Dedifferentiated amniotic fluid mesenchymal stem cell (primary cell): ENCODE measurements at regions not wholly inside any gene's neighbourhood (a gene's known extent, or its start where the extent isn't known, plus 50 kb on each side); places are given as distances from the start of the nearest gene placed in this dataset.
"Not testable (repeated sequence)": the region's sequence is repeated elsewhere in the genome, so short reads cannot be mapped to it uniquely, and the experiment has no call there.

ENCODE experiments used
- DNase-seq: peaks from one replicate; pipeline ENCODE4 v3.0.0-alpha.2; 2016; ENCODE audit errors: extremely low spot score

GRCh38 chr2:109690822-109691541 is 76.8 kb downstream of the SOWAHC start:
- DNase-seq: no peak

- DNase-seq: no peak
These were observed 78.0 kb downstream of the SOWAHC start for GRCh38 chr2:109692013-109692743.

- DNase-seq: not testable (repeated sequence)
These were observed 78.7 kb downstream of the SOWAHC start for GRCh38 chr2:109692831-109693230.

- not testable (repeated sequence) for DNase-seq
These were observed 79.1 kb downstream of the SOWAHC start for GRCh38 chr2:109693292-109693691.

GRCh38 chr2:109694190-109694589 is 80.0 kb downstream of the SOWAHC start:
- no peak for DNase-seq

GRCh38 chr2:109695290-109695689 is 81.1 kb downstream of the SOWAHC start:
- no peak for DNase-seq

GRCh38 chr2:109699646-109700045 is 85.5 kb downstream of the SOWAHC start:
- no peak for DNase-seq

GRCh38 chr2:109700680-109701274 is 86.6 kb downstream of the SOWAHC start:
- no peak for DNase-seq

GRCh38 chr2:109701362-109701761 is 87.2 kb downstream of the SOWAHC start:
- no peak for DNase-seq

- no peak for DNase-seq
These were observed 88.3 kb downstream of the SOWAHC start for GRCh38 chr2:109702250-109702985.

GRCh38 chr2:109703077-109703476 is 88.9 kb downstream of the SOWAHC start:
- no peak for DNase-seq

GRCh38 chr2:109703798-109704197 is 89.6 kb downstream of the SOWAHC start:
- DNase-seq: no peak

- no peak for DNase-seq
These were observed 86.6 kb upstream of the RGPD5 start for GRCh38 chr2:109707281-109708147.

GRCh38 chr2:109710505-109711229 is 83.4 kb upstream of the RGPD5 start:
- no peak for DNase-seq

- no peak for DNase-seq
These were observed 82.6 kb upstream of the RGPD5 start for GRCh38 chr2:109711230-109712122.

GRCh38 chr2:109712123-109712449 is 82.0 kb upstream of the RGPD5 start:
- no peak for DNase-seq

- DNase-seq: no peak
These were observed 81.4 kb upstream of the RGPD5 start for GRCh38 chr2:109712746-109713145.

GRCh38 chr2:109715313-109715805 is 78.7 kb upstream of the RGPD5 start:
- no peak for DNase-seq

GRCh38 chr2:109716596-109716995 is 77.5 kb upstream of the RGPD5 start:
- not testable (repeated sequence) for DNase-seq
